A549 (cell line): ENCODE measurements at regions not wholly inside any gene's neighbourhood (a gene's known extent, or its start where the extent isn't known, plus 50 kb on each side); places are given as distances from the start of the nearest gene placed in this dataset.

Experiments used
- ATAC-seq, 2 experiments: fragments of 200-7000 bp in 1 of 2; fragments of >200 bp in 1 of 2; cut with Nextera tagmentation in 1 of 2; cut with Tn5 transposase in 1 of 2; 3 replicates each; pipeline versions ENCODE4 v1.8.0 to v1.9.1; 2018 to 2020; ENCODE audit warnings: mild to moderate bottlenecking in 1 of 2, moderate library complexity in 1 of 2
- CTCF ChIA-PET: fragments of 300-600 bp; sonication (Branson Sonifier 250); formaldehyde crosslinking; extraction: SDS; loops from one replicate; lab custom pipeline; 2021; ENCODE audit warnings: antibody characterized with exemption, inconsistent platforms; lab: Yijun Ruan, JAX
- POLR2A ChIA-PET: fragments of 350-600 bp; formaldehyde crosslinking; extraction: SDS; loops from one replicate; lab custom pipeline; 2021; ENCODE audit warnings: antibody characterized with exemption, inconsistent platforms; lab: Yijun Ruan, JAX
- DNase-seq, 2 experiments: peaks; one replicate each; pipeline versions ENCODE4 v3.0.0 to v3.0.0-alpha.2; 2011 to 2016; ENCODE audit warnings: low read depth in 1 of 2, low spot score in 1 of 2
- FAIRE-seq: peaks from 2 replicates; lab custom pipeline; 2011; peaks lifted over from hg19 to GRCh38; lab: Jason Lieb, UNC
- H3K27ac ChIP-seq, 2 experiments: fragments of >200 bp; sonication (Bioruptor Twin); formaldehyde crosslinking; 3 replicates each; pipeline ENCODE4 v1.5.1; 2016 to 2017
- H3K4me1 ChIP-seq: fragments of >200 bp; sonication (Bioruptor Twin); formaldehyde crosslinking; 3 replicates; pipeline ENCODE4 v1.6.1; 2016
- H3K4me2 ChIP-seq: fragments of >200 bp; sonication (Bioruptor Twin); formaldehyde crosslinking; 3 replicates; pipeline ENCODE4 v1.6.1; 2016
- H3K4me3 ChIP-seq: fragments of >200 bp; sonication (Bioruptor Twin); formaldehyde crosslinking; 3 replicates; pipeline ENCODE4 v1.5.1; 2016
- H3K9me3 ChIP-seq: fragments of >200 bp; sonication (Bioruptor Twin); formaldehyde crosslinking; 3 replicates; pipeline ENCODE4 v1.6.1; 2016
- BCL3 ChIP-seq: fragments of >200 bp; sonication (Bioruptor Twin); formaldehyde crosslinking; IDR thresholded peaks from 3 replicates; pipeline ENCODE4 v1.6.1; 2016
- BHLHE40 ChIP-seq: IDR thresholded peaks from 2 replicates; pipeline ENCODE4 v1.6.1; 2012; ENCODE audit warnings: low read depth, low read length, inconsistent platforms
- CBX8 ChIP-seq: fragments of 200-600 bp; sonication (generic); IDR thresholded peaks from 2 replicates; pipeline ENCODE4 v1.6.1; 2016
- CHD2 ChIP-seq: fragments of 150-350 bp; IDR thresholded peaks from 2 replicates; pipeline ENCODE4 v1.6.1; 2014; ENCODE audit warnings: low read length; ENCODE audit not compliant: partially characterized antibody
- CHD4 ChIP-seq: fragments of 200-600 bp; sonication (generic); IDR thresholded peaks from 2 replicates; pipeline ENCODE4 v1.6.1; 2016; ENCODE audit warnings: antibody characterized with exemption, mild to moderate bottlenecking, borderline replicate concordance
- CTCF ChIP-seq: fragments of >200 bp; sonication (Bioruptor Twin); formaldehyde crosslinking; IDR thresholded peaks from 3 replicates; pipeline ENCODE4 v1.5.1; 2016
- E2F6 ChIP-seq: IDR thresholded peaks from 2 replicates; pipeline ENCODE4 v1.6.1; 2012; ENCODE audit warnings: low read depth, borderline replicate concordance
- EHF ChIP-seq: fragments of 250-450 bp; sonication (Bioruptor Pico); IDR thresholded peaks from 2 replicates; pipeline ENCODE4 v1.5.0; 2020; ENCODE audit warnings: mild to moderate bottlenecking
- EHMT2 ChIP-seq: fragments of 200-600 bp; sonication (generic); IDR thresholded peaks from 2 replicates; pipeline ENCODE4 v1.6.1; 2016; ENCODE audit warnings: antibody characterized with exemption, low read depth, mild to moderate bottlenecking, moderate library complexity
- EP300 ChIP-seq, 2 experiments: fragments of >200 bp; sonication (Bioruptor Twin); formaldehyde crosslinking; IDR thresholded peaks; 2 replicates in 1 of 2; 3 replicates in 1 of 2; pipeline ENCODE4 v1.6.1; 2016 to 2017
- FOSL2 ChIP-seq, 2 experiments: fragments of 450-650 bp in 1 of 2; fragments of >200 bp in 1 of 2; sonication (Bioruptor Twin) in 1 of 2; formaldehyde crosslinking; IDR thresholded peaks; 2 replicates each; pipeline versions ENCODE4 v1.5.0 to v1.6.1; 2016 to 2020; ENCODE audit warnings: mild to moderate bottlenecking in 1 of 2, moderate library complexity in 1 of 2
- HEYL ChIP-seq: fragments of 250-450 bp; sonication (Bioruptor Pico); IDR thresholded peaks from 2 replicates; pipeline ENCODE4 v1.8.0; 2021; ENCODE audit warnings: mild to moderate bottlenecking, moderate library complexity
- HMGXB4 ChIP-seq: fragments of 250-450 bp; sonication (Bioruptor Pico); IDR thresholded peaks from 2 replicates; pipeline ENCODE4 v1.5.0; 2021; ENCODE audit warnings: mild to moderate bottlenecking, moderate library complexity, borderline replicate concordance
- HOXA7 ChIP-seq: fragments of 250-450 bp; sonication (Bioruptor Pico); IDR thresholded peaks from 2 replicates; pipeline ENCODE4 v1.5.0; 2020; ENCODE audit warnings: mild to moderate bottlenecking, moderate library complexity
- HOXB5 ChIP-seq: fragments of 250-450 bp; sonication (Bioruptor Pico); IDR thresholded peaks from 2 replicates; pipeline ENCODE4 v1.5.0; 2020; ENCODE audit warnings: mild to moderate bottlenecking, moderate library complexity
- JUN ChIP-seq, 2 experiments: fragments of >200 bp; sonication (Bioruptor Twin); formaldehyde crosslinking; IDR thresholded peaks; 2 replicates in 1 of 2; 3 replicates in 1 of 2; pipeline ENCODE4 v1.6.1; 2016 to 2017
- KDM5A ChIP-seq: fragments of 200-600 bp; sonication (generic); IDR thresholded peaks from 2 replicates; pipeline ENCODE4 v1.6.1; 2016; ENCODE audit warnings: antibody characterized with exemption, mild to moderate bottlenecking
- NFE2L2 ChIP-seq: fragments of 150-350 bp; conservative IDR thresholded peaks from 2 replicates; pipeline ENCODE4 v1.6.1; 2014; ENCODE audit warnings: low read length
- NR3C1 ChIP-seq: fragments of >200 bp; sonication (Bioruptor Twin); formaldehyde crosslinking; IDR thresholded peaks from 3 replicates; pipeline ENCODE4 v1.6.1; 2017
- RCOR1 ChIP-seq: fragments of 150-350 bp; IDR thresholded peaks from 2 replicates; pipeline ENCODE4 v1.6.1; 2014; ENCODE audit warnings: antibody characterized with exemption, low read length, low read depth
- REST ChIP-seq: fragments of 200-600 bp; sonication (generic); IDR thresholded peaks from 2 replicates; pipeline ENCODE4 v1.6.1; 2016; ENCODE audit warnings: antibody characterized with exemption, mild to moderate bottlenecking, moderate library complexity
- RFX5 ChIP-seq: fragments of 450-650 bp; IDR thresholded peaks from 2 replicates; pipeline ENCODE4 v1.7.1; 2014; ENCODE audit warnings: antibody characterized with exemption, mild to moderate bottlenecking, moderate library complexity
- TFCP2L1 ChIP-seq: fragments of 250-450 bp; sonication (Bioruptor Pico); IDR thresholded peaks from 2 replicates; pipeline ENCODE4 v1.5.0; 2021; ENCODE audit warnings: mild to moderate bottlenecking
- ZC3H11A ChIP-seq: fragments of 450-650 bp; IDR thresholded peaks from 2 replicates; pipeline ENCODE4 v1.6.1; 2014; ENCODE audit warnings: antibody characterized with exemption, mild to moderate bottlenecking
- ZFP36 ChIP-seq: fragments of 450-650 bp; IDR thresholded peaks from 2 replicates; pipeline ENCODE4 v1.6.1; 2014; ENCODE audit warnings: borderline replicate concordance; ENCODE audit not compliant: partially characterized antibody
- ZSCAN20 ChIP-seq: fragments of 250-450 bp; sonication (Bioruptor Pico); IDR thresholded peaks from 2 replicates; pipeline ENCODE4 v1.8.0; 2022; ENCODE audit warnings: mild to moderate bottlenecking, moderate library complexity
- WGBS: methylation state at CpG from one replicate; pipeline ENCODE4 v1.1.6; 2017; ENCODE audit errors: missing lambda C conversion rate; 5-methylcytosine and 5-hydroxymethylcytosine counted together

GRCh38 chr2:150674283-150674682, 186.8 kb upstream of the RND3 start:
- H3K4me3 ChIP-seq = no peak overlapping the region
- TF ChIP-seq HOXA7 (CRISPR knock-in tag) = no peak
- TF ChIP-seq RCOR1 = no peak
- TF ChIP-seq CBX8 = no peak
- TF ChIP-seq KDM5A = no peak
- TF ChIP-seq HMGXB4 (CRISPR knock-in tag) = no peak
- TF ChIP-seq EP300 (IDR thresholded peaks at IDR 0.05) = no peak
- no peak for TF ChIP-seq ZFP36
- no peak for TF ChIP-seq REST
- no peak for TF ChIP-seq FOSL2 (IDR thresholded peaks at IDR 0.05)
- no peak for TF ChIP-seq FOSL2 (CRISPR knock-in tag; IDR thresholded peaks at IDR 0.05)
- no peak for TF ChIP-seq ZSCAN20 (CRISPR knock-in tag)
- TF ChIP-seq ZC3H11A = no peak
- TF ChIP-seq BHLHE40 = no peak
- DNase-seq (no peak), FAIRE-seq (no peak), ATAC-seq (no peak)
- 77% methylated on average over 3 of the region's 3 CpGs for WGBS
- POLR2A ChIA-PET = no interaction called here
- H3K4me2 ChIP-seq = no peak overlapping the region
- CTCF ChIA-PET = no interaction called here
- H3K4me1 ChIP-seq = no peaks in the 10 kb centered on the region
- H3K9me3 ChIP-seq = no peaks in the 10 kb centered on the region
- no peak overlapping the region for H3K27ac ChIP-seq

GRCh38 chr2:150672311-150672710, 184.8 kb upstream of the RND3 start:
- TF ChIP-seq EP300 (IDR thresholded peaks at IDR 0.05) (no peak), NR3C1 (no peak), E2F6 (no peak), RCOR1 (no peak), NFE2L2 (no peak), HMGXB4 (CRISPR knock-in tag) (no peak), JUN (IDR thresholded peaks at IDR 0.05) (no peak), EHMT2 (no peak), CTCF (no peak), HEYL (CRISPR knock-in tag) (no peak), HOXB5 (CRISPR knock-in tag) (no peak), RFX5 (no peak), CHD2 (no peak), TFCP2L1 (CRISPR knock-in tag) (no peak), BCL3 (no peak), EHF (CRISPR knock-in tag) (no peak), CHD4 (no peak)
- ChIA-PET POLR2A (no interaction called here), CTCF (no interaction called here)
- no peak overlapping the region for H3K4me2 ChIP-seq
- FAIRE-seq (no peak), DNase-seq (no peak), ATAC-seq (no peak)
- WGBS = 88% methylated on average over 2 of the region's 2 CpGs
- H3K27ac ChIP-seq = no peak overlapping the region
- H3K4me1 ChIP-seq = no peaks in the 10 kb centered on the region
- H3K9me3 ChIP-seq = no peaks in the 10 kb centered on the region
- H3K4me3 ChIP-seq = no peak overlapping the region
